OCI-LY7 (cell line): ENCODE measurements at regions not wholly inside any gene's neighbourhood (a gene's known extent, or its start where the extent isn't known, plus 50 kb on each side); places are given as distances from the start of the nearest gene placed in this dataset.

ENCODE experiments used
- BruUV-seq: library from RNA; stranded (reverse); fragments of 400-500 nt; replicated peaks from 2 replicates; lab custom pipeline; 2021; lab: Mats Ljungman, UMichigan
- CTCF ChIA-PET: fragments of 300-600 bp; sonication (Branson Sonifier 250); formaldehyde crosslinking; loops from one replicate; lab custom pipeline; 2022; ENCODE audit warnings: antibody characterized with exemption; ENCODE audit not compliant: unreplicated experiment; lab: Charles Lee
- POLR2A ChIA-PET: fragments of 300-600 bp; sonication (Branson Sonifier 250); formaldehyde crosslinking; loops from one replicate; lab custom pipeline; 2022; ENCODE audit warnings: antibody characterized with exemption; lab: Charles Lee
- DNase-seq: peaks from one replicate; pipeline ENCODE4 v3.0.0-alpha.2; 2015; ENCODE audit warnings: low spot score
- H2AFZ ChIP-seq: fragments of 200-600 bp; sonication (generic), shearing (Covaris generic); 2 replicates; pipeline ENCODE4 v1.6.1; 2014; ENCODE audit warnings: mild to moderate bottlenecking, antibody characterized with exemption, low read length, moderate library complexity
- H3K27ac ChIP-seq: fragments of 200-600 bp; sonication (generic); 2 replicates; pipeline ENCODE4 v1.5.1; 2014; ENCODE audit warnings: mixed run types, low read depth, mild to moderate bottlenecking, moderate library complexity, low read length, inconsistent platforms; ENCODE audit not compliant: poor library complexity, severe bottlenecking
- H3K36me3 ChIP-seq: fragments of 200-600 bp; sonication (generic); 2 replicates; pipeline ENCODE4 v1.6.1; 2014; ENCODE audit warnings: mild to moderate bottlenecking, antibody characterized with exemption, low read length, moderate library complexity, mixed read lengths; ENCODE audit not compliant: insufficient read depth
- H3K4me1 ChIP-seq: fragments of 200-600 bp; sonication (generic); 2 replicates; pipeline ENCODE4 v1.5.1; 2014; ENCODE audit warnings: mild to moderate bottlenecking, low read length; ENCODE audit not compliant: insufficient read depth, poor library complexity, severe bottlenecking
- H3K4me2 ChIP-seq: fragments of 200-600 bp; sonication (generic); 2 replicates; pipeline ENCODE4 v1.6.1; 2014; ENCODE audit warnings: mild to moderate bottlenecking, low read length
- H3K4me3 ChIP-seq: fragments of 200-600 bp; sonication (generic); 2 replicates; pipeline ENCODE4 v1.5.1; 2014; ENCODE audit warnings: mild to moderate bottlenecking, low read depth, low read length; ENCODE audit not compliant: poor library complexity, severe bottlenecking
- H3K79me2 ChIP-seq: fragments of 200-600 bp; sonication (generic); 2 replicates; pipeline ENCODE4 v1.6.1; 2016; ENCODE audit warnings: low read depth, mild to moderate bottlenecking, low read length, moderate library complexity, mixed read lengths; ENCODE audit not compliant: insufficient read depth
- H3K9me2 ChIP-seq: fragments of 200-600 bp; sonication (generic); 2 replicates; pipeline ENCODE4 v1.6.1; 2016; ENCODE audit warnings: mild to moderate bottlenecking, low read length, mixed read lengths; ENCODE audit not compliant: insufficient read depth
- H3K9me3 ChIP-seq: fragments of 200-600 bp; sonication (generic); 2 replicates; pipeline ENCODE4 v1.6.1; 2014; ENCODE audit warnings: mild to moderate bottlenecking, mixed run types, low read length, mixed read lengths
- H4K20me1 ChIP-seq: fragments of 200-600 bp; sonication (generic); 2 replicates; pipeline ENCODE4 v1.6.1; 2014; ENCODE audit warnings: mild to moderate bottlenecking, antibody characterized with exemption, low read length, moderate library complexity, mixed read lengths; ENCODE audit not compliant: insufficient read depth
- EZH2phosphoT487 ChIP-seq: fragments of 200-600 bp; sonication (generic); IDR thresholded peaks from 2 replicates; pipeline ENCODE4 v1.6.1; 2018; ENCODE audit warnings: low read depth, borderline replicate concordance, mild to moderate bottlenecking, mixed run types, antibody characterized with exemption, low read length, moderate library complexity, mixed read lengths
- intact Hi-C: fragments of 100-400 bp; cut with micrococcal nuclease; formaldehyde crosslinking; loops from one replicate; pipeline ENCODE4 v1.10.0; 2022; ENCODE audit not compliant: unreplicated experiment
- TF ChIP-seq, protein P1 (sequence below): fragments of 200-600 bp; sonication (generic); conservative IDR thresholded peaks from 2 replicates; pipeline ENCODE4 v1.5.1; 2014; ENCODE audit warnings: mild to moderate bottlenecking, antibody characterized with exemption, low read length, moderate library complexity, mixed read lengths

DNA sequence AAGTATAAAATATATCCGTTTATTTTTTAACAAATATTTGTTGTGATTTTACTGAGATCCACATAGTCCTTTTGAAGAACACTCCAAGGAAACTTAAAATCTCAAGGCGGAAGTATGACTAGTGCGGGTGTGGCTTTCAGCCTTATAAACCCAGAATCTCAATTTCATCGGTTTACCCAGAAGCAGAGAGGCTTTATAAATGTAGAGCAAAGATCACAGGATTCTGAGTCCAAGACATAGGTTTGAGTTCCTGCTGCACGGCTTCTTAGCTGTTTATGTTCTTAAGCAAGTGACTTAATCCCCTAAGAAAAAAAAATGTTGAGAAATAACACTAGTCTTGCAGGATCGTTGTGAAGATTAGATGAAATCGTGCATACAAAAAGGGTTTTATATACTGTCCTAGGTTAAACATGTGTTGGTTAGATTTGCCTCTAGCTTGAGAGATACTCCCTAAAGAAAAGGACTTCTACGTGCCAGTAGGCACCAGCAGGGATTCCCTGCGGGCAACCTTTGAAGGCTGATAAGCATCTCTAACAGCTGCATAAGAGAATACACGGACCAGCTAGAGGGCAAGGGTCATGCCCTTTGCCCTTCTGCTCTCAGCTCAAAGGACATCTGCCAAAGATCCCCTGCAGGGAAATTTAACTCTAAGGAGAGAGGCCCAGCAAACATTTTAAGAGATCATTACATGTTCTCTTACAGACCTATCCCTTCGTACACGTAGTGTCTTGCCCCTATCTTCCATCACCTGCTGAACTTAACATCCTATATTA, 130.4 kb upstream of the MIR17HG start:
- Histone ChIP-seq H3K9me2 (no peaks in the 10 kb centered on the region), H2AFZ (no peak overlapping the region), H3K9me3 (no peaks in the 10 kb centered on the region), H3K36me3 (no peaks in the 10 kb centered on the region), H3K79me2 (no peaks in the 10 kb centered on the region), H3K4me3 (no peak overlapping the region), H3K27ac (no peak overlapping the region), H3K4me1 (no peaks in the 10 kb centered on the region), H4K20me1 (no peaks in the 10 kb centered on the region), H3K4me2 (no peak overlapping the region)
- POLR2A ChIA-PET = interaction anchor here (0.6 to 7.0 kb wide), 15 partner anchors 9 to 556 kb away, joined by 3 to 47 read pairs (median 4); no protein-coding TSS in a partner anchor
- no peak for TF ChIP-seq EZH2phosphoT487
- TF ChIP-seq, protein P1, sequence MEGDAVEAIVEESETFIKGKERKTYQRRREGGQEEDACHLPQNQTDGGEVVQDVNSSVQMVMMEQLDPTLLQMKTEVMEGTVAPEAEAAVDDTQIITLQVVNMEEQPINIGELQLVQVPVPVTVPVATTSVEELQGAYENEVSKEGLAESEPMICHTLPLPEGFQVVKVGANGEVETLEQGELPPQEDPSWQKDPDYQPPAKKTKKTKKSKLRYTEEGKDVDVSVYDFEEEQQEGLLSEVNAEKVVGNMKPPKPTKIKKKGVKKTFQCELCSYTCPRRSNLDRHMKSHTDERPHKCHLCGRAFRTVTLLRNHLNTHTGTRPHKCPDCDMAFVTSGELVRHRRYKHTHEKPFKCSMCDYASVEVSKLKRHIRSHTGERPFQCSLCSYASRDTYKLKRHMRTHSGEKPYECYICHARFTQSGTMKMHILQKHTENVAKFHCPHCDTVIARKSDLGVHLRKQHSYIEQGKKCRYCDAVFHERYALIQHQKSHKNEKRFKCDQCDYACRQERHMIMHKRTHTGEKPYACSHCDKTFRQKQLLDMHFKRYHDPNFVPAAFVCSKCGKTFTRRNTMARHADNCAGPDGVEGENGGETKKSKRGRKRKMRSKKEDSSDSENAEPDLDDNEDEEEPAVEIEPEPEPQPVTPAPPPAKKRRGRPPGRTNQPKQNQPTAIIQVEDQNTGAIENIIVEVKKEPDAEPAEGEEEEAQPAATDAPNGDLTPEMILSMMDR = no peak
- CTCF ChIA-PET = no interaction called here
- no peak for DNase-seq
- intact Hi-C loops = no loop called here
- no TSS peak for BruUV-seq

DNA sequence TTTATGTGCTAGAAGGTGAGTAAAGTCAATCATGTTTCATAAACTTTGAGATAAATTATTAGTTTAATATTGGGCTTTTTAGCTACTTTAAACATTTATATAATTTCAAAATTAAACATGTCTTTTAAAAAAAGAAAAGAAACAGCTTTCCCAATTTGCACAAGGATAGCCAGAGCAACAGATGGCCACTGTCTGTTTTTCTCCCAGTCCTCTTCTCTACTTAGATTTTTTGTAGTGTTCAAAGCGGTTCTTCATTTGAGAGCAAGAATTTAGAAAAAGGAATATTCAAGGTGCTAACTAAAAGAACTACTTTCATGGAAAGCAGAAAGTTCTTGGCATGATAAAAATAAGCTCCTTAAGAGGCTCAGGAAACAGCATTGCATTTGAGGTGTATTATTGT, 128.3 kb upstream of the MIR17HG start:
- CTCF ChIA-PET = interaction anchor here (1.3 kb wide), 1 partner anchor 18 kb away, joined by 3 read pairs; no protein-coding TSS in a partner anchor
- H4K20me1 ChIP-seq = no peaks in the 10 kb centered on the region
- BruUV-seq = no TSS peak
- TF ChIP-seq, protein P1 = no peak
- TF ChIP-seq EZH2phosphoT487 = no peak
- no peak overlapping the region for H2AFZ ChIP-seq
- no peaks in the 10 kb centered on the region for H3K79me2 ChIP-seq
- intact Hi-C loops = no loop called here
- H3K9me2 ChIP-seq = no peaks in the 10 kb centered on the region
- POLR2A ChIA-PET = interaction anchor here (0.6 to 7.0 kb wide), 33 partner anchors 8 to 790 kb away, joined by 3 to 47 read pairs (median 4); no protein-coding TSS in a partner anchor
- H3K27ac ChIP-seq = no peak overlapping the region
- H3K36me3 ChIP-seq = no peaks in the 10 kb centered on the region
- DNase-seq = no peak
- no peak overlapping the region for H3K4me3 ChIP-seq
- H3K9me3 ChIP-seq = no peaks in the 10 kb centered on the region
- H3K4me2 ChIP-seq = no peak overlapping the region
- H3K4me1 ChIP-seq = no peaks in the 10 kb centered on the region

DNA sequence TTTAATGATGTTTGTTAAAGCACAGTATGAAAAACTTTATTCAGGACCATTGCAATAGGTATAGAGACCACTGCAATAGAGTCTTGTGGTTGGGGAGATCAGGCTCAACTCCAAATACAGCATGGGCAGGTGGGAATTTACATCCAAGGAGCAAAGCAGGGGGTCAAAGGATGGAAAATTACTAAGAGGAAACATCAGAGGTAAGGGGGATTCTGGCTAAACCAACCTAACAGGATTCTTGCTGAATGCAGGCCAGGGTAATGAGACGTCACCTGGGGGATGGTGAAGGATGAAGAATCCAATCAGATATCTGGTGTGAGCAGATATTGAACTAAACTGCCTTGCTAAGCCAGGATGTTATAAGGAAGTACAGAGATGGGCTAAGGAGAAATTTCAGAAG, 126.6 kb upstream of the MIR17HG start:
- BruUV-seq = no TSS peak
- H3K36me3 ChIP-seq = no peaks in the 10 kb centered on the region
- H3K79me2 ChIP-seq = no peaks in the 10 kb centered on the region
- TF ChIP-seq EZH2phosphoT487 = no peak
- TF ChIP-seq, protein P1 = no peak
- no peaks in the 10 kb centered on the region for H3K4me1 ChIP-seq
- no peak overlapping the region for H2AFZ ChIP-seq
- no peaks in the 10 kb centered on the region for H3K9me2 ChIP-seq
- ChIA-PET CTCF (no interaction called here), POLR2A (interaction anchor here (0.7 to 2.8 kb wide), 3 partner anchors 8 to 169 kb away, joined by 4 to 12 read pairs (median 11); no protein-coding TSS in a partner anchor)
- no peak overlapping the region for H3K4me2 ChIP-seq
- H3K27ac ChIP-seq = no peak overlapping the region
- no peak overlapping the region for H3K4me3 ChIP-seq
- intact Hi-C loops = no loop called here
- DNase-seq = no peak
- H4K20me1 ChIP-seq = no peaks in the 10 kb centered on the region
- no peaks in the 10 kb centered on the region for H3K9me3 ChIP-seq
